ENCODE measurements at regions not wholly inside any gene's neighbourhood (a gene's known extent, or its start where the extent isn't known, plus 50 kb on each side); places are given as distances from the start of the nearest gene placed in this dataset.
"Not testable (repeated sequence)": the region's sequence is repeated elsewhere in the genome, so short reads cannot be mapped to it uniquely, and the experiment has no call there.

GRCh38 chr4:38532908-38533499, 131.0 kb upstream of the KLF3 start:
- H3K27me3 Mint-ChIP-seq: peaks cover 15% of the 10 kb centered on the region
- no peak for ATAC-seq
- H3K27ac Mint-ChIP-seq: no peak overlapping the region
- no peaks in the 10 kb centered on the region for H3K36me3 Mint-ChIP-seq
- peaks cover 2% of the 10 kb centered on the region for H3K9me3 Mint-ChIP-seq
- no peak overlapping the region for H3K4me3 Mint-ChIP-seq
- peaks cover 18% of the 10 kb centered on the region for H3K4me1 Mint-ChIP-seq

GRCh38 chr4:38534344-38535045, 129.5 kb upstream of the KLF3 start:
- no peak for ATAC-seq
- Mint-ChIP-seq H3K4me1 (peaks cover 12% of the 10 kb centered on the region), H3K27me3 (peaks cover 15% of the 10 kb centered on the region), H3K9me3 (peaks cover 2% of the 10 kb centered on the region), H3K36me3 (no peaks in the 10 kb centered on the region), H3K4me3 (no peak overlapping the region), H3K27ac (no peak overlapping the region)

- peaks cover 15% of the 10 kb centered on the region for H3K27me3 Mint-ChIP-seq
- not testable (repeated sequence) for H3K9me3 Mint-ChIP-seq, H3K4me3 Mint-ChIP-seq, H3K27ac Mint-ChIP-seq, H3K4me1 Mint-ChIP-seq, H3K36me3 Mint-ChIP-seq, ATAC-seq
Measured at GRCh38 chr4:38535071-38535470, 128.9 kb upstream of the KLF3 start.

DNA sequence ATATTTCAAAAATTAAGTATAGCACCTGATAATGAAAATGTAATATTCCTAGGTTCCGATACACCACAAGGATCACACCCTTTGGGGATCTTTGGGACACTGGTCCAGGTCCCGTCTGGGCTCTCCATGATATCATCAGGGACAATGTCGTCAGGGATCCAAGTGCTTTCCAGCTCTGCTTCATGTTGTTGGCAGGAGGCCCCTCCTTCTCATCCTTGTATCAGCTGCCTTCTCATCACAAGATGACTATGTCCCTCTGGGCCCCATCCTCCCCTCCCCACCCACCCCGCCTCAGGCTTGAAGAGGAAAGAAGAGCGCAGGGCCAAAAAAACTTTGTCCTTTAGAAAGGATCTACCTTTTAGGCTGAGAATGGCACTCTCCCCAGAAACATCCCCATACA, 128.3 kb upstream of the KLF3 start:
- ATAC-seq: no peak
- Mint-ChIP-seq H3K4me1 (peaks cover 7% of the 10 kb centered on the region), H3K9me3 (peaks cover 2% of the 10 kb centered on the region), H3K27ac (no peak overlapping the region), H3K4me3 (no peak overlapping the region), H3K27me3 (peaks cover 15% of the 10 kb centered on the region), H3K36me3 (no peaks in the 10 kb centered on the region)

DNA sequence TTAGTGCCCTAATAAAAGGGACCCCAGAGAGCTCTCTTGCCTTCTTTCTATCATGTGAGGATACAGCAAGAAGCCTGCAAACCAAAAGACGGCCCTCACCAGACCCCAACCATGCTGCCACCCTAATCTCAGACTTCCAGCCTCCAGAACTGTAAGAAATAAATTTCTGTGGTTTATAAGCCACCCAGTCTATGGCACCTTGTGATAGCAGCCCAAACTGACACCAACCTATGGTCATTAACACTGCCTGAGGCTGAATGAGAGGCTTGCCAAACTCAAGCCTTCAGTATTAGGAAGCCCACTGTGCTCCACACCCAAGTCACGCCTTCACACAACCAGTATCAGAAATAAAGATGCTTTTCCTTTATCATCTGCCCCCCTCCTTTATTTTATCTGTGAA, 127.3 kb upstream of the KLF3 start:
- H3K9me3 Mint-ChIP-seq: peaks cover 2% of the 10 kb centered on the region
- H3K27me3 Mint-ChIP-seq: peaks cover 15% of the 10 kb centered on the region
- H3K27ac Mint-ChIP-seq: no peak overlapping the region
- H3K36me3 Mint-ChIP-seq: no peaks in the 10 kb centered on the region
- H3K4me1 Mint-ChIP-seq: no peaks in the 10 kb centered on the region
- no peak for ATAC-seq
- no peak overlapping the region for H3K4me3 Mint-ChIP-seq

GRCh38 chr4:38537666-38538065, 126.3 kb upstream of the KLF3 start:
- Mint-ChIP-seq H3K36me3 (no peaks in the 10 kb centered on the region), H3K4me3 (no peak overlapping the region), H3K27me3 (peaks cover 15% of the 10 kb centered on the region), H3K4me1 (no peaks in the 10 kb centered on the region), H3K27ac (no peak overlapping the region), H3K9me3 (peaks cover 2% of the 10 kb centered on the region)
- ATAC-seq: no peak

- ATAC-seq: no peak
- peaks cover 2% of the 10 kb centered on the region for H3K9me3 Mint-ChIP-seq
- no peak overlapping the region for H3K4me3 Mint-ChIP-seq
- H3K27me3 Mint-ChIP-seq: peaks cover 15% of the 10 kb centered on the region
- no peaks in the 10 kb centered on the region for H3K4me1 Mint-ChIP-seq
- no peak overlapping the region for H3K27ac Mint-ChIP-seq
- H3K36me3 Mint-ChIP-seq: no peaks in the 10 kb centered on the region
Measured at GRCh38 chr4:38538517-38538916, 125.5 kb upstream of the KLF3 start.

- H3K9me3 Mint-ChIP-seq: peaks cover 2% of the 10 kb centered on the region
- no peak overlapping the region for H3K4me3 Mint-ChIP-seq
- no peaks in the 10 kb centered on the region for H3K4me1 Mint-ChIP-seq
- ATAC-seq: no peak
- H3K36me3 Mint-ChIP-seq: no peaks in the 10 kb centered on the region
- no peak overlapping the region for H3K27ac Mint-ChIP-seq
- peaks cover 15% of the 10 kb centered on the region for H3K27me3 Mint-ChIP-seq
Measured at GRCh38 chr4:38539501-38539900, 124.5 kb upstream of the KLF3 start.

- no peaks in the 10 kb centered on the region for H3K9me3 Mint-ChIP-seq
- no peak overlapping the region for H3K4me3 Mint-ChIP-seq
- H3K36me3 Mint-ChIP-seq: no peaks in the 10 kb centered on the region
- ATAC-seq: no peak
- no peaks in the 10 kb centered on the region for H3K4me1 Mint-ChIP-seq
- no peak overlapping the region for H3K27ac Mint-ChIP-seq
- H3K27me3 Mint-ChIP-seq: peaks cover 16% of the 10 kb centered on the region
Measured at GRCh38 chr4:38547052-38547451, 116.9 kb upstream of the KLF3 start.

DNA sequence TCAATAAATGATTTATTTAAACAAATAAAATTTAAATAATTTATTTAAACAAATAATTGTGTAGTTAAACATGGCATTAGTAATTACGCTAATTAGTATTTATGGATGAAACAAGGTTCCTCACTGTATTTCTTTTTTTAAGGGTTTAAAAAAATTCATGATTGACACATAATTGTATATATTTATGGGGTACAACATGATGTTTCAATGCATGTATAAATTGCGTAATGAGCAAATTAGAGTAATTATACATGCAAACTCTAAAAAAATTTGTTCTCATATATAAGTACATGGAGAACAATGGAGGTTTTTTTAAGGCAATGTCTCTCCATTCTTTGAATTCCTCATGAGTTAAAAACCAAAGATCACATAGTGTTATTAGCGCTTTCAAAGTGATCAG, 115.7 kb upstream of the KLF3 start:
- no peaks in the 10 kb centered on the region for H3K36me3 Mint-ChIP-seq
- H3K9me3 Mint-ChIP-seq: no peaks in the 10 kb centered on the region
- peaks cover 16% of the 10 kb centered on the region for H3K27me3 Mint-ChIP-seq
- H3K27ac Mint-ChIP-seq: no peak overlapping the region
- no peak overlapping the region for H3K4me3 Mint-ChIP-seq
- no peaks in the 10 kb centered on the region for H3K4me1 Mint-ChIP-seq
- no peak for ATAC-seq

GRCh38 chr4:38559374-38559773, 104.6 kb upstream of the KLF3 start:
- Mint-ChIP-seq H3K36me3 (no peaks in the 10 kb centered on the region), H3K4me3 (no peak overlapping the region), H3K9me3 (peaks cover 6% of the 10 kb centered on the region), H3K27ac (no peak overlapping the region), H3K27me3 (peaks cover 16% of the 10 kb centered on the region), H3K4me1 (no peaks in the 10 kb centered on the region)
- ATAC-seq: no peak

DNA sequence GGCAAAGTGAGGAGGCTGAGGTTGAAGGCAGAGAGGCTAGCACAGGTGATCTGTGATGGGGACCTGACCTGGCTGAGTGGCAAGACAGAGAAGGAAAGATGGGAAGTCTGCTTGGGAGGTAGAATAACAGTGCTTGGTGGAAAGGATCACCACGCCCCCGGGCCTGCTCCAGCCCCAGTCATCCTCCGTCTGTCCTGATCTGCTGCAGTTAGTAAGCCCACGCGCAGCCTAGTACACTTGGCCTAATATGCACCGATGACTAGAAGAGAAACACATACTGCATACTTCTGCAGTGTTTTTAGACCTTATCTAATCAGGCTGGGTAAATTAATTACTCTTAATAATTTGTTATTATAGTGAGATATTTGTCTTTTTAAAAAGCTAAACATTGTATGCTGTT, 103.7 kb upstream of the KLF3 start:
- Mint-ChIP-seq H3K36me3 (no peaks in the 10 kb centered on the region), H3K27me3 (peaks cover 16% of the 10 kb centered on the region), H3K4me1 (no peaks in the 10 kb centered on the region), H3K9me3 (peaks cover 6% of the 10 kb centered on the region), H3K4me3 (no peak overlapping the region), H3K27ac (no peak overlapping the region)
- no peak for ATAC-seq

DNA sequence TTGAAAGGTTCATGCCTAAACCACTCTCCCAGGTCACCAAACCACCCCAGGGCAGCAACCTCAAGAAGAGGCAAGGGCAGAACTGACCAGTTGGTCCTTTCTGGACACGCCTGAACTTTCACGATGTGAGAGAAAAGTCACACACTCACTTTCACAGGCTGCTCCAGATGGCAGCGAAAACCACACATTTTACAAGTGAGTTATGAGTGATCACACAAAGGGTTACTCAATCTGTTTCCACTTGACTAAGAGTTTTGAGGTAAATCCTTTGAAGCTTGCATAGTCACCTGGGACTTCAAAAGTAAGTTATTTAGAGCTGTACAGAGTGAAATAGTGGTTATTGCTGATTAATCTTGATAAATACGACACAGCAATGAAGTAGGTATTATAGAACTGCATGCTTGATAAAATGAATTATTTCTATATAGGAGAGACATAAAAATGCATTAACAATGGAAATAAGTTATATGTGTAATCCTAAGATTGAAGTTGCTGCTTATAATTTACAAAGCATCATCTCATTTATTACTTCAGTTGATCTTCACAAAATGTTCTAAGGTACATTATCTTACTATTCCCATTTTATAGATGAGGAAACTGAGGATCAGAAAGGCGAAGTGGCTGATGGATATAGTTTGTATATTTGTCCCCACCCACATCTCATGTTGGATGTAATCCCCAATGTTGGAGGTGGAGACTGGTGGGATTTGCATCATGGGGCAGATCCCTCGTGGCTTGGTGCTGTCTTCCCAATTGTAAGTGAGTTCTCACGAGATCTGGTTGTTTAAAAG, 103.0 kb upstream of the KLF3 start:
- no peaks in the 10 kb centered on the region for H3K36me3 Mint-ChIP-seq
- H3K4me3 Mint-ChIP-seq: no peak overlapping the region
- H3K4me1 Mint-ChIP-seq: no peaks in the 10 kb centered on the region
- peak; percentile 67 for ATAC-seq
- H3K27me3 Mint-ChIP-seq: peaks cover 15% of the 10 kb centered on the region
- no peak overlapping the region for H3K27ac Mint-ChIP-seq
- H3K9me3 Mint-ChIP-seq: peaks cover 1% of the 10 kb centered on the region

- no peak for ATAC-seq
- Mint-ChIP-seq H3K9me3 (no peaks in the 10 kb centered on the region), H3K4me1 (no peaks in the 10 kb centered on the region), H3K36me3 (no peaks in the 10 kb centered on the region), H3K27me3 (peaks cover 10% of the 10 kb centered on the region), H3K4me3 (no peak overlapping the region), H3K27ac (no peak overlapping the region)
Measured at GRCh38 chr4:38562751-38563198, 101.2 kb upstream of the KLF3 start.

- H3K27me3 Mint-ChIP-seq: peaks cover 10% of the 10 kb centered on the region
- no peaks in the 10 kb centered on the region for H3K9me3 Mint-ChIP-seq
- no peaks in the 10 kb centered on the region for H3K4me1 Mint-ChIP-seq
- H3K27ac Mint-ChIP-seq: no peak overlapping the region
- H3K4me3 Mint-ChIP-seq: no peak overlapping the region
- no peak for ATAC-seq
- H3K36me3 Mint-ChIP-seq: no peaks in the 10 kb centered on the region
Measured at GRCh38 chr4:38563707-38564495, 100.1 kb upstream of the KLF3 start.
